ENCODE measurements at regions not wholly inside any gene's neighbourhood (a gene's known extent, or its start where the extent isn't known, plus 50 kb on each side); places are given as distances from the start of the nearest gene placed in this dataset.
"Not testable (repeated sequence)": the region's sequence is repeated elsewhere in the genome, so short reads cannot be mapped to it uniquely, and the experiment has no call there.

DNA sequence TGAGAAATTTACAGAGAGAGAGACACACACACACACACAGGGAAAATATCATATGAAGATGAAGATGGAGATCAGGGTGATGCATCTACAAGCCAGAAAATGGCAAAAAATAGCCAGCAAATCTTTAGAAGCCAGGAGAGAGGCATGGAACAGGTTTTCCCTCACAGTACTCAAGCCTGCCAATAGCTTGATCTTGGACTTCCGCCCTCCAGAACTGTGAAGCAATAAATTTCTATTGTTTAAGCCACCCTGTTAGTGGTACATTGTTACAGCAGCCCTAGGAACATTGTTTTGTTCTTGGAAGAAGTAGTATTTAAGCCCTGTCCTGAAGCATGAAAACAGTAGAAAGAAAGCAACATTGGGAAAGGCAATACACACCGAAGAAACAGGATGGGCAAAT lies 292.0 kb upstream of the LRP1B start:
- Histone ChIP-seq H3K27ac (ENCODE audit: low read depth, low read length) (no peak overlapping the region), H3K36me3 (ENCODE audit: insufficient read depth, low read length) (no peaks in the 10 kb centered on the region), H3K4me3 (ENCODE audit: low read length) (no peak overlapping the region), H3K4me1 (ENCODE audit: insufficient read depth, low read length) (no peaks in the 10 kb centered on the region), H3K9me3 (ENCODE audit: low read length) (no peaks in the 10 kb centered on the region), H3K27me3 (ENCODE audit: insufficient read depth, low read length, poor library complexity, severe bottlenecking) (no peaks in the 10 kb centered on the region)
- no peak for DNase-seq
- Mint-ChIP-seq H3K4me1 (no peaks in the 10 kb centered on the region), H3K36me3 (no peaks in the 10 kb centered on the region), H3K9me3 (peaks cover 0 to 24% (median 7%) of the 10 kb centered on the region in 5 donors), H3K27me3 (no peaks in the 10 kb centered on the region), H3K27ac (no peak overlapping the region), H3K4me3 (no peak overlapping the region)
- CTCF ChIA-PET = no interaction called here
- POLR2A ChIA-PET = no interaction called here

DNA sequence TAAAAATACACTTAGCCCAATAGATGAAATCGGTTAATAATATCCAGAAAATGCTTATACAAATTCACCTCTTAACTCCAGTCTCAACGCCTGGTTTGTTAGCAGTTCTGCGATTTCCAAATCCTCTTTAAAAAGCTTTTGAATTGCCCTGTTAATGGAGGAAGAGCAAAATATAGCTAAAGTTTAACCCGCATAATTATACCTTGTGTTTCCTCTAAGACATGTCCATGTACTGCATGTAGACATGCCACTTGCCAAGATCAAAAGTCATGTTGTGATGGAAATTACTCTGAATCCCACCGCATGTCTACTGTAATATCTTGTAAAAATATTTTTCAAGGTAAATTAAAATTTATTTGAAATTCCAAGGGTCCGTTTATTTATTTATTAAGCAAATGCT lies 291.2 kb upstream of the LRP1B start:
- Histone ChIP-seq H3K27me3 (ENCODE audit: insufficient read depth, low read length, poor library complexity, severe bottlenecking) (no peaks in the 10 kb centered on the region), H3K36me3 (ENCODE audit: insufficient read depth, low read length) (no peaks in the 10 kb centered on the region), H3K27ac (ENCODE audit: low read depth, low read length) (no peak overlapping the region), H3K9me3 (ENCODE audit: low read length) (no peaks in the 10 kb centered on the region), H3K4me1 (ENCODE audit: insufficient read depth, low read length) (no peaks in the 10 kb centered on the region), H3K4me3 (ENCODE audit: low read length) (no peak overlapping the region)
- H3K9me3 Mint-ChIP-seq = peaks cover 0 to 24% (median 6%) of the 10 kb centered on the region in 5 donors
- ChIA-PET POLR2A (no interaction called here), CTCF (no interaction called here)
- no peaks in the 10 kb centered on the region for H3K4me1 Mint-ChIP-seq
- no peaks in the 10 kb centered on the region for H3K27me3 Mint-ChIP-seq
- DNase-seq = no peak
- no peak overlapping the region for H3K27ac Mint-ChIP-seq
- no peaks in the 10 kb centered on the region for H3K36me3 Mint-ChIP-seq
- H3K4me3 Mint-ChIP-seq = no peak overlapping the region

DNA sequence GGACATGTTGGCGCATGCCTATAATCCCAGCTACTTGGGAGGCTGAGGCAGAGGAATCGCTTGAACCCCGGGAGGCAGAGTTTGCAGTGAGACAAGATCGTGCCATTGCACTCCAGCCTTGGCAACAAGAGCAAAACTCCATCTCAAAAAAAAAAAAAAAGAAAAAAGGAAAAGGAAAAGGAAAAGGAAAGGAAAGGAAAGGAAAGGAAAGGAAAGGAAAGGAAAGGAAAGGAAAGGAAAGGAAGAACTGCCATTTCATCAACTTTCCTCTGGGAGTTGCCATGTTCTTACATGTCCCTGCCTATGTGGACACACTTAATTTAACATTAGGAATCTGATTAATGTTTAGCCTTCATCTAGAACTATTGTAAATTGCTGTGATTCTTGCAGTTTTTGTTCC lies 287.9 kb upstream of the LRP1B start:
- H3K9me3 Mint-ChIP-seq = peaks cover 0 to 21% (median 3%) of the 10 kb centered on the region in 5 donors
- H3K27me3 Mint-ChIP-seq; H3K36me3 ChIP-seq (ENCODE audit: insufficient read depth, low read length); H3K27ac ChIP-seq (ENCODE audit: low read depth, low read length); H3K36me3 Mint-ChIP-seq; CTCF ChIA-PET; DNase-seq; H3K4me3 ChIP-seq (ENCODE audit: low read length); H3K27me3 ChIP-seq (ENCODE audit: insufficient read depth, low read length, poor library complexity, severe bottlenecking); H3K4me1 Mint-ChIP-seq; H3K27ac Mint-ChIP-seq; H3K4me1 ChIP-seq (ENCODE audit: insufficient read depth, low read length); POLR2A ChIA-PET; H3K4me3 Mint-ChIP-seq; H3K9me3 ChIP-seq (ENCODE audit: low read length): not testable (repeated sequence)

- Histone ChIP-seq H3K27me3 (ENCODE audit: insufficient read depth, low read length, poor library complexity, severe bottlenecking) (no peaks in the 10 kb centered on the region), H3K4me3 (ENCODE audit: low read length) (no peak overlapping the region), H3K36me3 (ENCODE audit: insufficient read depth, low read length) (no peaks in the 10 kb centered on the region), H3K27ac (ENCODE audit: low read depth, low read length) (no peak overlapping the region), H3K9me3 (ENCODE audit: low read length) (no peaks in the 10 kb centered on the region), H3K4me1 (ENCODE audit: insufficient read depth, low read length) (no peaks in the 10 kb centered on the region)
- H3K4me3 Mint-ChIP-seq = no peak overlapping the region
- ChIA-PET POLR2A (no interaction called here), CTCF (no interaction called here)
- no peaks in the 10 kb centered on the region for H3K27me3 Mint-ChIP-seq
- H3K36me3 Mint-ChIP-seq = no peaks in the 10 kb centered on the region
- no peak for DNase-seq
- peaks cover 0 to 19% (median 3%) of the 10 kb centered on the region in 5 donors for H3K9me3 Mint-ChIP-seq
- no peaks in the 10 kb centered on the region for H3K4me1 Mint-ChIP-seq
- H3K27ac Mint-ChIP-seq = no peak overlapping the region
Observed at GRCh38 chr2:142416996-142417395, 286.2 kb upstream of the LRP1B start.

- no peaks in the 10 kb centered on the region for H3K36me3 Mint-ChIP-seq
- H3K4me3 ChIP-seq (ENCODE audit: low read length) = no peak overlapping the region
- no peaks in the 10 kb centered on the region for H3K36me3 ChIP-seq (ENCODE audit: insufficient read depth, low read length)
- ChIA-PET POLR2A (no interaction called here), CTCF (no interaction called here)
- no peak for DNase-seq
- H3K27me3 Mint-ChIP-seq = no peaks in the 10 kb centered on the region
- H3K9me3 ChIP-seq (ENCODE audit: low read length) = no peaks in the 10 kb centered on the region
- peaks cover 0 to 19% (median 2%) of the 10 kb centered on the region in 5 donors for H3K9me3 Mint-ChIP-seq
- no peak overlapping the region for H3K27ac ChIP-seq (ENCODE audit: low read depth, low read length)
- no peaks in the 10 kb centered on the region for H3K4me1 Mint-ChIP-seq
- no peaks in the 10 kb centered on the region for H3K27me3 ChIP-seq (ENCODE audit: insufficient read depth, low read length, poor library complexity, severe bottlenecking)
- no peaks in the 10 kb centered on the region for H3K4me1 ChIP-seq (ENCODE audit: insufficient read depth, low read length)
- no peak overlapping the region for H3K4me3 Mint-ChIP-seq
- H3K27ac Mint-ChIP-seq = no peak overlapping the region
Observed at GRCh38 chr2:142415461-142415860, 284.6 kb upstream of the LRP1B start.

DNA sequence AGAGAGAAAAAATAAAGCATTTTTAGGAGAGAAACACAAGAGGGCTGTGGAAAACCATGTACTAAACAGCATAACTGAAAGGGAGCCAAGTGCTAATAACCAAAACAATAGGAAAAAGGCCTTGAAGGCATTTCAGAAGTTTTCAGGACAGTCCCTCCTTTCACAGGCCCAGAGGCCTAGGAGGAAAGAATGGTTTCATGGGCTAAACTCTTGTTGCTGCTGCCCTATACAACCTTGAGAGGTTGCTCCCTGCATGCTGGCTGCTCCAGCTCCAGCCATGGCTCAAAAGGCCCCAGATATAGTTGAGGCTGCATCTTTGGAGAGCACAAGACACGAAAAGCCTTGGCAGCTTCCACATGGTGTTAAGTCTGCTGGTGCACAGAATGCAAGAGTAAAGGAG lies 267.4 kb upstream of the LRP1B start:
- Mint-ChIP-seq H3K4me1 (no peaks in the 10 kb centered on the region), H3K9me3 (peaks cover 2 to 39% (median 7%) of the 10 kb centered on the region in 5 donors), H3K36me3 (no peaks in the 10 kb centered on the region), H3K27ac (no peak overlapping the region), H3K27me3 (peaks cover 0 to 2% of the 10 kb centered on the region in 2 donors), H3K4me3 (no peak overlapping the region)
- CTCF ChIA-PET = no interaction called here
- POLR2A ChIA-PET = no interaction called here
- Histone ChIP-seq H3K27ac (ENCODE audit: low read depth, low read length) (no peak overlapping the region), H3K9me3 (ENCODE audit: low read length) (peaks cover 5% of the 10 kb centered on the region), H3K4me3 (ENCODE audit: low read length) (no peak overlapping the region), H3K36me3 (ENCODE audit: insufficient read depth, low read length) (no peaks in the 10 kb centered on the region), H3K27me3 (ENCODE audit: insufficient read depth, low read length, poor library complexity, severe bottlenecking) (no peaks in the 10 kb centered on the region), H3K4me1 (ENCODE audit: insufficient read depth, low read length) (no peaks in the 10 kb centered on the region)
- DNase-seq = no peak

GRCh38 chr2:142395291-142395690 lies 264.5 kb upstream of the LRP1B start:
- CTCF ChIA-PET = no interaction called here
- DNase-seq = no peak
- Mint-ChIP-seq H3K4me1 (no peaks in the 10 kb centered on the region), H3K36me3 (no peaks in the 10 kb centered on the region), H3K27ac (no peak overlapping the region), H3K4me3 (no peak overlapping the region), H3K27me3 (peaks cover 0 to 2% of the 10 kb centered on the region in 2 donors), H3K9me3 (peaks cover 0 to 24% (median 8%) of the 10 kb centered on the region in 5 donors)
- Histone ChIP-seq H3K27me3 (ENCODE audit: insufficient read depth, low read length, poor library complexity, severe bottlenecking) (no peaks in the 10 kb centered on the region), H3K4me1 (ENCODE audit: insufficient read depth, low read length) (no peaks in the 10 kb centered on the region), H3K4me3 (ENCODE audit: low read length) (no peak overlapping the region), H3K27ac (ENCODE audit: low read depth, low read length) (no peak overlapping the region), H3K36me3 (ENCODE audit: insufficient read depth, low read length) (no peaks in the 10 kb centered on the region), H3K9me3 (ENCODE audit: low read length) (peaks cover 5% of the 10 kb centered on the region)
- POLR2A ChIA-PET = no interaction called here

GRCh38 chr2:142380372-142380771 lies 249.6 kb upstream of the LRP1B start:
- POLR2A ChIA-PET = no interaction called here
- no peaks in the 10 kb centered on the region for H3K4me1 Mint-ChIP-seq
- H3K9me3 Mint-ChIP-seq = peaks cover 4 to 40% (median 6%) of the 10 kb centered on the region in 5 donors
- Histone ChIP-seq H3K27ac (ENCODE audit: low read depth, low read length) (no peak overlapping the region), H3K4me1 (ENCODE audit: insufficient read depth, low read length) (no peaks in the 10 kb centered on the region), H3K9me3 (ENCODE audit: low read length) (no peaks in the 10 kb centered on the region), H3K27me3 (ENCODE audit: insufficient read depth, low read length, poor library complexity, severe bottlenecking) (no peaks in the 10 kb centered on the region), H3K36me3 (ENCODE audit: insufficient read depth, low read length) (no peaks in the 10 kb centered on the region), H3K4me3 (ENCODE audit: low read length) (no peak overlapping the region)
- H3K36me3 Mint-ChIP-seq = no peaks in the 10 kb centered on the region
- H3K27ac Mint-ChIP-seq = no peak overlapping the region
- CTCF ChIA-PET = no interaction called here
- H3K27me3 Mint-ChIP-seq = no peaks in the 10 kb centered on the region
- no peak overlapping the region for H3K4me3 Mint-ChIP-seq
- no peak for DNase-seq

DNA sequence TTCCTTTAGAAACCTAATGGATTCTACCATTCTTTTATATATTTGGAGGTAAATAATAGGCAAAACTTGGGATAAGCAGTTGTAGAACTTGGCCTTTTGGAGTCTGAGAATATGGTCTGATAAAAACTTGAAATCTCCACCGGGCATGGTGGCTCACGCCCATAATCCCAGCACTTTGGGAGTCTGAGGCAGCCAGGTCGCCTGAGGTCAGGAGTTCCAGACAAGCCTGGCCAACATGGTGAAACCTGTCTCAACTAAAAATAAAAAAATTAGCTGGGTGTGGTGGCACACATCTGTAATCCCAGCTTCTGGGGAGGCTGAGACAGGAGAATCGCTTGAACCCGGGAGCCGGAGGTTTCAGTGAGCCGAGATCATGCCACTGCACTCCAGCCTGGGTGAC lies 231.3 kb upstream of the LRP1B start:
- H3K27me3 Mint-ChIP-seq; H3K4me3 Mint-ChIP-seq; H3K4me1 ChIP-seq (ENCODE audit: insufficient read depth, low read length); H3K36me3 Mint-ChIP-seq; H3K4me3 ChIP-seq (ENCODE audit: low read length); DNase-seq; H3K27ac Mint-ChIP-seq; H3K27ac ChIP-seq (ENCODE audit: low read depth, low read length); H3K36me3 ChIP-seq (ENCODE audit: insufficient read depth, low read length); H3K27me3 ChIP-seq (ENCODE audit: insufficient read depth, low read length, poor library complexity, severe bottlenecking); POLR2A ChIA-PET; H3K4me1 Mint-ChIP-seq; H3K9me3 ChIP-seq (ENCODE audit: low read length); CTCF ChIA-PET: not testable (repeated sequence)
- H3K9me3 Mint-ChIP-seq = peaks cover 4 to 29% (median 4%) of the 10 kb centered on the region in 5 donors

Measured in CD8-positive, alpha-beta memory T cell (primary cell).